ENCODE measurements at regions not wholly inside any gene's neighbourhood (a gene's known extent, or its start where the extent isn't known, plus 50 kb on each side); places are given as distances from the start of the nearest gene placed in this dataset.

GRCh38 chr13:40232311-40233040 lies 434.0 kb downstream of the FOXO1 start:
- no peak for DNase-seq

- no peak for DNase-seq
Observed at GRCh38 chr13:40233731-40234195, 432.7 kb downstream of the FOXO1 start.

- DNase-seq, result no peak
Observed at GRCh38 chr13:40235160-40235796, 431.2 kb downstream of the FOXO1 start.

GRCh38 chr13:40236566-40237168 lies 429.8 kb downstream of the FOXO1 start:
- no peak for DNase-seq

GRCh38 chr13:40238761-40239160 lies 427.7 kb downstream of the FOXO1 start:
- DNase-seq, result no peak

- DNase-seq, result no peak
Observed at GRCh38 chr13:40240293-40240692, 426.1 kb downstream of the FOXO1 start.

- no peak for DNase-seq
Observed at GRCh38 chr13:40241125-40241798, 425.2 kb downstream of the FOXO1 start.

- DNase-seq, result no peak
Observed at GRCh38 chr13:40243047-40243446, 423.4 kb downstream of the FOXO1 start.

- no peak for DNase-seq
Observed at GRCh38 chr13:40243982-40244381, 422.5 kb downstream of the FOXO1 start.

GRCh38 chr13:40245567-40245966 lies 420.9 kb downstream of the FOXO1 start:
- DNase-seq, result no peak

- DNase-seq, result no peak
Observed at GRCh38 chr13:40247845-40248244, 418.6 kb downstream of the FOXO1 start.

- no peak for DNase-seq
Observed at GRCh38 chr13:40251343-40252032, 415.0 kb downstream of the FOXO1 start.

GRCh38 chr13:40252241-40252640 lies 414.2 kb downstream of the FOXO1 start:
- DNase-seq, result no peak

- no peak for DNase-seq
Observed at GRCh38 chr13:40252676-40253075, 413.8 kb downstream of the FOXO1 start.

- no peak for DNase-seq
Observed at GRCh38 chr13:40254394-40254793, 412.0 kb downstream of the FOXO1 start.

GRCh38 chr13:40255551-40255950 lies 410.9 kb downstream of the FOXO1 start:
- DNase-seq, result no peak

- no peak for DNase-seq
Observed at GRCh38 chr13:40259899-40260298, 406.5 kb downstream of the FOXO1 start.

- DNase-seq, result no peak
Observed at GRCh38 chr13:40261336-40261735, 405.1 kb downstream of the FOXO1 start.

- DNase-seq, result no peak
Observed at GRCh38 chr13:40261947-40262346, 404.5 kb downstream of the FOXO1 start.

- DNase-seq, result no peak
Observed at GRCh38 chr13:40269086-40269485, 397.4 kb downstream of the FOXO1 start.

- DNase-seq, result no peak
Observed at GRCh38 chr13:40270726-40271125, 395.7 kb downstream of the FOXO1 start.

GRCh38 chr13:40271271-40271885 lies 395.1 kb downstream of the FOXO1 start:
- DNase-seq, result no peak
